Ovary (tissue), 7 donors: ENCODE measurements at regions not wholly inside any gene's neighbourhood (a gene's known extent, or its start where the extent isn't known, plus 50 kb on each side); places are given as distances from the start of the nearest gene placed in this dataset.

Source experiments
- DNase-seq, 5 donors: peaks; one replicate each; pipeline ENCODE4 v3.0.0-alpha.2; 2019 to 2020
- H3K27ac ChIP-seq, 2 donors: fragments of 200-600 bp; one replicate each; pipeline versions ENCODE4 v1.5.1 to v1.8.0; 2019 to 2022
- H3K27me3 ChIP-seq: fragments of 200-600 bp; one replicate; pipeline ENCODE4 v1.8.0; 2022
- H3K36me3 ChIP-seq: fragments of 200-600 bp; sonication (generic); one replicate; pipeline ENCODE4 v1.5.1; 2019
- H3K4me1 ChIP-seq: one replicate; pipeline ENCODE4 v1.8.1; 2013; ENCODE audit warnings: mild to moderate bottlenecking, moderate library complexity; ENCODE audit not compliant: insufficient read depth
- H3K4me3 ChIP-seq: fragments of 200-600 bp; sonication (generic); one replicate; pipeline ENCODE4 v1.5.1; 2017
- H3K9me3 ChIP-seq, 2 donors: fragments of 200-600 bp in 1 of 2; sonication (generic) in 1 of 2; one replicate each; pipeline versions ENCODE4 v1.5.1 to v1.8.1; 2013 to 2019; ENCODE audit warnings: mild to moderate bottlenecking in 1 of 2, moderate library complexity in 1 of 2
- CTCF ChIP-seq, 3 donors: fragments of 450-650 bp in 2 of 3; fragments of 200-600 bp in 1 of 3; IDR thresholded peaks; one replicate each; pipeline versions ENCODE4 v1.5.1 to v1.8.0; 2016 to 2022; ENCODE audit warnings: antibody characterized with exemption in 3 of 3, mild to moderate bottlenecking in 1 of 3
- EP300 ChIP-seq: sonication (generic); formaldehyde crosslinking; IDR thresholded peaks from one replicate; pipeline ENCODE4 v1.6.1; 2017; ENCODE audit warnings: antibody characterized with exemption
- POLR2A ChIP-seq: fragments of 450-650 bp; IDR thresholded peaks from one replicate; pipeline ENCODE4 v1.6.1; 2017; ENCODE audit warnings: antibody characterized with exemption, mild to moderate bottlenecking, moderate library complexity
- WGBS, 3 donors: extraction: QIAGEN DNeasy Blood & Tissue Kit in 1 of 3; methylation state at CpG; one replicate each; pipeline versions ENCODE4 v1.1.5 to v1.1.7; 2013 to 2017; 5-methylcytosine and 5-hydroxymethylcytosine counted together
- intact Hi-C, 4 donors: fragments of 100-400 bp; cut with DNase I; formaldehyde crosslinking; loops; one replicate each; pipeline versions ENCODE4 v1.11.0 to v1.15.1; 2022 to 2023
- donor health status: DM: no; HTN: no; CAD: no; lungs with moderate emphysema.
- donor health status: DM: no; HTN: no; CAD: no.
- donor health status: Bipolar disorder and iron deficiency.
- donor health status: DM: no; HTN: no; CAD: no.
- donor health status: DM: yes; HTN: yes; CAD: no.

- Histone ChIP-seq H3K4me1 (no peaks in the 10 kb centered on the region), H3K36me3 (no peaks in the 10 kb centered on the region), H3K9me3 (no peaks in the 10 kb centered on the region), H3K27ac (no peak overlapping the region), H3K4me3 (no peak overlapping the region), H3K27me3 (no peaks in the 10 kb centered on the region)
- intact Hi-C loops, result no loop called here
- peak in 1 of 5 donors; percentile 9 for DNase-seq
- TF ChIP-seq EP300 (no peak), CTCF (IDR thresholded peaks at IDR 0.05) (no peak), POLR2A (no peak)
- WGBS, 3 donors, result 87 to 93% (median 89%) methylated on average over 7 of the region's 7 CpGs
These were observed 72.6 kb upstream of the CDH5 start for GRCh38 chr16:66293932-66294331.

GRCh38 chr16:66293207-66293735 is 73.2 kb upstream of the CDH5 start:
- TF ChIP-seq CTCF (IDR thresholded peaks at IDR 0.05) (no peak), POLR2A (no peak), EP300 (no peak)
- intact Hi-C loops, result no loop called here
- no peak overlapping the region for H3K4me3 ChIP-seq
- H3K9me3 ChIP-seq, result no peaks in the 10 kb centered on the region
- peak in 1 of 5 donors; percentile 10 for DNase-seq
- H3K27ac ChIP-seq, result no peak overlapping the region
- no peaks in the 10 kb centered on the region for H3K4me1 ChIP-seq
- 68 to 77% (median 75%) methylated on average over 5 of the region's 5 CpGs for WGBS, 3 donors
- H3K27me3 ChIP-seq, result no peaks in the 10 kb centered on the region
- H3K36me3 ChIP-seq, result no peaks in the 10 kb centered on the region

- DNase-seq, result peak in 1 of 5 donors; percentile 15
- Histone ChIP-seq H3K4me3 (no peak overlapping the region), H3K27ac (no peak overlapping the region), H3K36me3 (no peaks in the 10 kb centered on the region), H3K4me1 (no peaks in the 10 kb centered on the region), H3K9me3 (no peaks in the 10 kb centered on the region), H3K27me3 (no peaks in the 10 kb centered on the region)
- 86 to 88% (median 87%) methylated on average over 15 of the region's 15 CpGs for WGBS, 3 donors
- intact Hi-C loops, result no loop called here
- TF ChIP-seq CTCF (IDR thresholded peaks at IDR 0.05) (no peak), EP300 (no peak), POLR2A (no peak)
These were observed 74.1 kb upstream of the CDH5 start for GRCh38 chr16:66292241-66292935.

- Histone ChIP-seq H3K9me3 (no peaks in the 10 kb centered on the region), H3K4me1 (no peaks in the 10 kb centered on the region), H3K27ac (no peak overlapping the region), H3K4me3 (no peak overlapping the region), H3K27me3 (no peaks in the 10 kb centered on the region), H3K36me3 (no peaks in the 10 kb centered on the region)
- DNase-seq, result no peak
- no peak for TF ChIP-seq EP300
- TF ChIP-seq POLR2A, result no peak
- TF ChIP-seq CTCF (IDR thresholded peaks at IDR 0.05), result no peak
- WGBS, 3 donors, result 84 to 88% (median 88%) methylated on average over 6 of the region's 6 CpGs
- intact Hi-C loops, result no loop called here
These were observed 74.7 kb upstream of the CDH5 start for GRCh38 chr16:66291833-66292232.
